ENCODE measurements at regions not wholly inside any gene's neighbourhood (a gene's known extent, or its start where the extent isn't known, plus 50 kb on each side); places are given as distances from the start of the nearest gene placed in this dataset.

DNA sequence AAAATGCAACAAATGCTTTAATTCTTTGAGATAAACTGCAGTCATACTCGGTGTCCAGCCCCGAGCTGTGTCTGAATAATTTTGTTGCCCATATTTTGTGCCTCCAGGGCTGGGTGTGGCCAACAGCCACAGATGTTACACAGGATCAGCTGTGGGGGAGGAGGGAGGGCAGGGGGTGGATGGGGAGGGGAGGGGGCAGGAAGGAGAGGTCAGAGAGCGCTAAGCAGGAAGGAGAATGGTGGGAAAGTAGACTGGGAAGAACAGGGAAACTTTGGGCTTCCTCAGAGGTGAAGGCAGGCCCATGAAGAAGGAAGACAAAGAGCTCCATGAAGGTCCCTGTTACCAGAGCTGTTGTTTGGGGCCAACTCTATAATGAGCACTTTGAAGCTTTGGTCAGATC lies 295.8 kb downstream of the COG6 start:
- peaks cover 20% of the 10 kb centered on the region for H3K4me1 ChIP-seq (ENCODE audit: insufficient read depth, low read length)
- no peaks in the 10 kb centered on the region for H3K36me3 Mint-ChIP-seq (ENCODE audit: low read depth)
- TF ChIP-seq CTCF (IDR thresholded peaks at IDR 0.05), result no peak
- ChIA-PET CTCF (interaction anchor here (6.9 kb wide), 1 partner anchor 9 kb away, joined by 30 read pairs; no protein-coding TSS in a partner anchor), POLR2A (interaction anchor here (0.6 to 1.3 kb wide), 3 partner anchors 9 to 735 kb away, joined by 3 to 4 read pairs (median 3); no protein-coding TSS in a partner anchor)
- DNase-seq (no peak), ATAC-seq (ENCODE audit: poor library complexity) (no peak)
- intact Hi-C loops (cut with DNase I, micrococcal nuclease), result no loop called here
- H3K27ac ChIP-seq (ENCODE audit: low read depth in 1 of 2, low read length in 2 of 2), result no peak overlapping the region
- H3K9me3 ChIP-seq (ENCODE audit: control insufficient read depth in 1 of 2, insufficient read depth in 1 of 2, low read length in 2 of 2), result no peaks in the 10 kb centered on the region
- H3K36me3 ChIP-seq (ENCODE audit: insufficient read depth, low read length), result no peaks in the 10 kb centered on the region
- no peaks in the 10 kb centered on the region for H3K9me3 Mint-ChIP-seq
- no peak overlapping the region for H3K4me3 ChIP-seq (ENCODE audit: low read length)
- H3K4me1 Mint-ChIP-seq (ENCODE audit: low read depth), result peaks cover 44% of the 10 kb centered on the region
- no peaks in the 10 kb centered on the region for H3K27me3 ChIP-seq (ENCODE audit: control insufficient read depth in 1 of 2, insufficient read depth in 2 of 2, low read length in 2 of 2)
- H3K27me3 Mint-ChIP-seq, result no peaks in the 10 kb centered on the region
- peak overlapping the region; percentile 57 for H3K27ac Mint-ChIP-seq
- H3K4me3 Mint-ChIP-seq, result no peak overlapping the region

DNA sequence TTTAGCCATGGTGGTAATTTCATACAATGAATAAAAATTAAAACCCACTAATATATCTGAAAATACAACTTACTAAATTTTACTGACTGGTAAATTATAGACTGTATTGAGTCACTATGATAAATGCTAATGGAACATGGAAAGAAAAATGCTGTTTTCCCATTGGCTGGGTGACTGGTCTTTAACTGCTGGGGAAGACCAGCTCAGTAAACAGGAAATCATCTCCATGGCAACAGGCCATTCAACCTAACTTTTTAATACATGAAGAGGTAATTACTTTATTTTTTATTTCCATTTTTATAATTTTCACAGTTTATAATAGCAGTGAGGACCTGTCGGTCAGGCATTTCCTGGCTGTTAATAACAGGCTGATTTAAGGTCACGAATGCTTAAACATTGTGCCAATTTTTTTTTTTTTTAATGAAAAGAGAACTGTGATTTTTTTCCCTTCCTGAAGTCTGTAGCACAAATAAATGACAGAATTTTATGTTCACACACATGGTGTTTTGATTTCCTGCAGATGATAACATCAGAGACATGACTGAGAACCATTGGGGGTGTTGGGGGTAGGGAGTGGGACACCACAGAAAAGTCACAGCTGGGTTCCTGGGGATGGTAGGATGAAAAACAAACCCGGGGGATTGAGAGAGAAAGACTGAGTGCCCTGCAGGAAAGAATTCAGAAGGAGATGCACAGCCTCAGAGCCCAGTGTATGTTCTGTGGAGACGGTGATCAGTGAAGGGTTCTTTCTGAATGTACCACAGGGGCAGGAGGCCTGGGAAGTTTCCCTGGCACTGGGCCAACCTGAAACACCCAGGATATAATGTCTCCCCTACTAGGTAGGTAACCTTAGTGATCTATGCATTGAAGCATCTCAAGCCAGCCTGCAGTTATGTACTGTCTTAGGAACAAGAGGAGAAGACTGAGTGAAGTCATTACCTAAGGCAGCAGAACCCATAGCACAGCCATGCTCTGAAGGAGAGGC lies 297.1 kb downstream of the COG6 start:
- no peak for TF ChIP-seq CTCF (IDR thresholded peaks at IDR 0.05)
- peak; percentile 34 for ATAC-seq (ENCODE audit: poor library complexity)
- no peak overlapping the region for H3K4me3 ChIP-seq (ENCODE audit: low read length)
- no peaks in the 10 kb centered on the region for H3K36me3 ChIP-seq (ENCODE audit: insufficient read depth, low read length)
- no peaks in the 10 kb centered on the region for H3K9me3 ChIP-seq (ENCODE audit: control insufficient read depth in 1 of 2, insufficient read depth in 1 of 2, low read length in 2 of 2)
- no peaks in the 10 kb centered on the region for H3K9me3 Mint-ChIP-seq
- no peaks in the 10 kb centered on the region for H3K27me3 ChIP-seq (ENCODE audit: control insufficient read depth in 1 of 2, insufficient read depth in 2 of 2, low read length in 2 of 2)
- CTCF ChIA-PET, result interaction anchor here (6.9 kb wide), 1 partner anchor 10 kb away, joined by 30 read pairs; no protein-coding TSS in a partner anchor
- peak overlapping the region; percentile 25 to 42 for H3K27ac ChIP-seq (ENCODE audit: low read depth in 1 of 2, low read length in 2 of 2)
- POLR2A ChIA-PET, result interaction anchor here (0.6 to 1.3 kb wide), 2 partner anchors 13 to 208 kb away, joined by 3 read pairs; no protein-coding TSS in a partner anchor
- DNase-seq, result peak in 4 of 14 experiments; percentile 35 to 53 (median 52)
- H3K4me3 Mint-ChIP-seq, result no peak overlapping the region
- H3K4me1 ChIP-seq (ENCODE audit: insufficient read depth, low read length), result peaks cover 26% of the 10 kb centered on the region
- H3K4me1 Mint-ChIP-seq (ENCODE audit: low read depth), result peaks cover 56% of the 10 kb centered on the region
- H3K27ac Mint-ChIP-seq, result peak overlapping the region; percentile 57
- no peaks in the 10 kb centered on the region for H3K36me3 Mint-ChIP-seq (ENCODE audit: low read depth)
- intact Hi-C loops (cut with DNase I, micrococcal nuclease), result no loop called here
- H3K27me3 Mint-ChIP-seq, result no peaks in the 10 kb centered on the region

DNA sequence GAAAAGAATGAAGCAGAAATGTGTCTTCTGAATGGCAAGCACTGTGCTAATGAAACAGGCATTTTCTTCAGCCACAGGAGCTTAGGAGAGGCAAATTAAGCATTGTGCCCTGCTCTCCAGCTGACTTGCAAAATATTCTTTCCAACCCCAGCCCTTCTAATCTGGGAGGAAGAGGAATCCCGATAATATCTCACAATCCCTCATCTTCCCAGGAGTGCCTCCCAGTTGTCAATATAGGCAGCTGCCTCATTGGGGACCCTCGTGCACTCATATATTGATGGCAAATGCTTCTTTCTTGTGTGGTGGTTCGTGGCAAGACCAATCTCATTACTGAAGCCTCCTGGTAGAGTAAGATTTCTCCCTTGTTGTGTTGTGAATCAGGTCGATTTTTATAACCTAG lies 299.0 kb downstream of the COG6 start:
- Mint-ChIP-seq H3K36me3 (ENCODE audit: low read depth) (no peaks in the 10 kb centered on the region), H3K4me1 (ENCODE audit: low read depth) (peaks cover 68% of the 10 kb centered on the region), H3K9me3 (no peaks in the 10 kb centered on the region), H3K27ac (no peak overlapping the region), H3K4me3 (no peak overlapping the region), H3K27me3 (no peaks in the 10 kb centered on the region)
- ChIA-PET POLR2A (no interaction called here), CTCF (interaction anchor here (6.9 kb wide), 1 partner anchor 12 kb away, joined by 30 read pairs; no protein-coding TSS in a partner anchor)
- ATAC-seq (ENCODE audit: poor library complexity), result no peak
- Histone ChIP-seq H3K4me3 (ENCODE audit: low read length) (no peak overlapping the region), H3K9me3 (ENCODE audit: control insufficient read depth in 1 of 2, insufficient read depth in 1 of 2, low read length in 2 of 2) (no peaks in the 10 kb centered on the region), H3K36me3 (ENCODE audit: insufficient read depth, low read length) (no peaks in the 10 kb centered on the region), H3K27me3 (ENCODE audit: control insufficient read depth in 1 of 2, insufficient read depth in 2 of 2, low read length in 2 of 2) (no peaks in the 10 kb centered on the region), H3K27ac (ENCODE audit: low read depth in 1 of 2, low read length in 2 of 2) (no peak overlapping the region), H3K4me1 (ENCODE audit: insufficient read depth, low read length) (peaks cover 31% of the 10 kb centered on the region)
- TF ChIP-seq CTCF (IDR thresholded peaks at IDR 0.05), result no peak
- intact Hi-C loops (cut with DNase I, micrococcal nuclease), result no loop called here
- DNase-seq, result no peak
